ENCODE measurements at regions not wholly inside any gene's neighbourhood (a gene's known extent, or its start where the extent isn't known, plus 50 kb on each side); places are given as distances from the start of the nearest gene placed in this dataset.
"Not testable (repeated sequence)": the region's sequence is repeated elsewhere in the genome, so short reads cannot be mapped to it uniquely, and the experiment has no call there.

GRCh38 chr16:51271156-51271701 is 120.2 kb upstream of the SALL1 start:
- DNase-seq = no peak

- DNase-seq = no peak
Observed at GRCh38 chr16:51268237-51268636, 117.2 kb upstream of the SALL1 start.

- DNase-seq = no peak
Observed at GRCh38 chr16:51267681-51268080, 116.6 kb upstream of the SALL1 start.

GRCh38 chr16:51262428-51262827 is 111.4 kb upstream of the SALL1 start:
- DNase-seq = no peak

- DNase-seq = no peak
Observed at GRCh38 chr16:51261919-51262318, 110.8 kb upstream of the SALL1 start.

- DNase-seq = no peak
Observed at GRCh38 chr16:51255349-51255972, 104.4 kb upstream of the SALL1 start.

- not testable (repeated sequence) for DNase-seq
Observed at GRCh38 chr16:51254390-51254789, 103.3 kb upstream of the SALL1 start.

- DNase-seq = no peak
Observed at GRCh38 chr16:51248217-51248616, 97.1 kb upstream of the SALL1 start.

- DNase-seq = no peak
Observed at GRCh38 chr16:51245658-51245995, 94.6 kb upstream of the SALL1 start.

GRCh38 chr16:51244887-51245657 is 94.0 kb upstream of the SALL1 start:
- no peak for DNase-seq

- DNase-seq = no peak
Observed at GRCh38 chr16:51243936-51244436, 92.9 kb upstream of the SALL1 start.

- DNase-seq = no peak
Observed at GRCh38 chr16:51242296-51242994, 91.4 kb upstream of the SALL1 start.

GRCh38 chr16:51239196-51239595 is 88.1 kb upstream of the SALL1 start:
- no peak for DNase-seq

- DNase-seq = no peak
Observed at GRCh38 chr16:51237861-51238378, 86.8 kb upstream of the SALL1 start.

GRCh38 chr16:51237207-51237606 is 86.1 kb upstream of the SALL1 start:
- no peak for DNase-seq

- DNase-seq = no peak
Observed at GRCh38 chr16:51236583-51236982, 85.5 kb upstream of the SALL1 start.

GRCh38 chr16:51231702-51232101 is 80.6 kb upstream of the SALL1 start:
- DNase-seq = no peak

GRCh38 chr16:51230035-51230434 is 79.0 kb upstream of the SALL1 start:
- not testable (repeated sequence) for DNase-seq

- no peak for DNase-seq
Observed at GRCh38 chr16:51228097-51228659, 77.1 kb upstream of the SALL1 start.

GRCh38 chr16:51225878-51226277 is 74.8 kb upstream of the SALL1 start:
- DNase-seq = no peak

- no peak for DNase-seq
Observed at GRCh38 chr16:51224317-51224716, 73.2 kb upstream of the SALL1 start.

GRCh38 chr16:51222016-51222415 is 70.9 kb upstream of the SALL1 start:
- DNase-seq = no peak

GRCh38 chr16:51211148-51211547 is 60.1 kb upstream of the SALL1 start:
- DNase-seq = no peak
